HG02571 (cell line): ENCODE measurements at regions not wholly inside any gene's neighbourhood (a gene's known extent, or its start where the extent isn't known, plus 50 kb on each side); places are given as distances from the start of the nearest gene placed in this dataset.

Source experiments
- ATAC-seq: cut with Tn5 transposase; IDR thresholded peaks from one replicate; pipeline ENCODE4 v1.9.1; 2021; ENCODE audit warnings: mild to moderate bottlenecking, moderate library complexity; ENCODE audit not compliant: unreplicated experiment

GRCh38 chr9:80440724-80441123 lies 869.0 kb downstream of the TLE4 start:
- ATAC-seq: no peak

GRCh38 chr9:80437825-80438224 lies 866.1 kb downstream of the TLE4 start:
- no peak for ATAC-seq

GRCh38 chr9:80437091-80437640 lies 865.4 kb downstream of the TLE4 start:
- no peak for ATAC-seq

- no peak for ATAC-seq
Observed at GRCh38 chr9:80435591-80435990, 863.8 kb downstream of the TLE4 start.

- ATAC-seq: no peak
Observed at GRCh38 chr9:80426992-80427391, 855.2 kb downstream of the TLE4 start.

DNA sequence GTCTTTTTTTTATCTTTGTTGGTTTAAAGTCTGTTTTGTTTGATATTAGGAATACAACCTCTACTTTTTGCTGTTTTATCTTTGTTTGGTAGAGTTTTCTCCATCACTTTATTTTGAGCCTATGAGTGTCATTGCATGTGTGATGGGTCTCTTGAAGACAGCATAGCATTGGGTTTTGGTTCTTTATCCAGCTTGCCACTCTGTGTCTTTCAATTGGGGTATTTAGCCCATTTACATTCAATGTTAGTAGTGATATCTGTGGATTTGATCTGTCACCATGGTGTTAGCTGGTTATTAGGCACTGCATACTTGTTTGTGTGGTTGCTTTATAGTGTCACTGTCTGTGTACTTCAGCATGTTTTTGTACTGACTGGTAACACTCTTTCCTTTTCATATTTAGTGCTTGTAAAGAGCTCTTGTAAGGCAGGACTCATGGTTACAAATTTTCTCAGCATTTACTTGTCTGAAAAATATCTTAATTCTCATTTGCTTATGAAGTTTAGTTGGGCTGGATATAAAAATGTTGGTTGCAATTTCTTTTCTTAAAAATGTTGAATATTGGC lies 845.5 kb downstream of the TLE4 start:
- ATAC-seq: no peak

GRCh38 chr9:80410106-80410505 lies 838.3 kb downstream of the TLE4 start:
- no peak for ATAC-seq

DNA sequence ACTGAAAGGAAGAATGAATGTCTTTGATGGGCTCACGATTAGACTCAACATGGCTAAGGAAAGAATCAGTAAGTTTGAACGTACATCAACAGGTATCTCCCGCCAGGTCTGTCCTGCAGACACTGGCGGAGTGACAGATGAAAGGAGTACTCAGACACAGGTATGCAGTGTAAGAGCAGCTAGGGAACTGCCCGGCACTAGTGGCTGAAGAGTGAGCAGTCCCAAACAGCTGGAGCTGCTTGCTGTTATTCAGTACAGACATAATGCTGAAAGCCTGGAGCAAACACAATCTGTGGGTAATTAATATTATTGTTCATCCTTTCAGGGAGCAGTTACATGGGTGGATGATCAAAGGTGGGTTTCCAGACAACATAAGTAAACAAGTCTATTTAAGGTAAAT lies 835.5 kb downstream of the TLE4 start:
- no peak for ATAC-seq

GRCh38 chr9:80401243-80401642 lies 829.5 kb downstream of the TLE4 start:
- ATAC-seq: no peak

- ATAC-seq: no peak
Observed at GRCh38 chr9:80400624-80401230, 829.0 kb downstream of the TLE4 start.

DNA sequence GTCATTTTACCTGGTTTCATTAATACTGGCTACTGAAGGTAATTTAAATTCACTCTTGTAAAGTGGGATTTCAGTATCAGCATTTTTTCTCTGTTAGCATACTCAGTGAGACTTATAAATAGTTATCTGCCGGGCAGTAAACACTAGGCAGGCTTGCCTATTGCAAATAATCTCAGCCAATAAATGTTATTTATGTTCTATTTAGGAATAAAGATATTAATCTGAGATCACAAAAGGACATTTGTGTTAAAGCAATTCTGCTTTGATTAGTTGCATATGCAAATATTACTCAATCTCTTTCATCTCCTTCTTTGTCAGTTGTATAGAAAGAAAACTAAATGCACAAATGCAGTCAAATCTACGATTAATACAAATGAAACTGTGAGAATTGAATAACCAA lies 827.8 kb downstream of the TLE4 start:
- ATAC-seq: no peak

DNA sequence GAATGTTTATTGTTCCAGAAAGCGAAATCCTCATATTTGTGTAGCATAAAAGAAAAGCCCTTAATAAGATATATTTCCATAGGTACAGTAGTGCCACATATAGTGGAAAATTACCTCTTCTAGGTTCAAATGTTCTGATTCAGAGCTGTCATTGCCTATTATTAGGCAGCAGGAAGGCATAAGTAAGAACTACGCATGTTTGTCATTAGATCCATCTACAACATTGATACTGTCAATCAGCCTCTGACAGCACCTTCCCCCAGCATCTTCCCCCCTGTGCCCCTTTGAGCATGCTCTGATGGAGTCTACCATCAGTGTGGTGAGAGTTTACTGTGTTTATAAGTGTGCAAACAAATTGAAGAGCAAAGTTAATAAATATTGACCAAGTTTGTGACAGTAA lies 816.1 kb downstream of the TLE4 start:
- ATAC-seq: no peak

- no peak for ATAC-seq
Observed at GRCh38 chr9:80385246-80385645, 813.5 kb downstream of the TLE4 start.

- no peak for ATAC-seq
Observed at GRCh38 chr9:80383331-80383730, 811.6 kb downstream of the TLE4 start.

DNA sequence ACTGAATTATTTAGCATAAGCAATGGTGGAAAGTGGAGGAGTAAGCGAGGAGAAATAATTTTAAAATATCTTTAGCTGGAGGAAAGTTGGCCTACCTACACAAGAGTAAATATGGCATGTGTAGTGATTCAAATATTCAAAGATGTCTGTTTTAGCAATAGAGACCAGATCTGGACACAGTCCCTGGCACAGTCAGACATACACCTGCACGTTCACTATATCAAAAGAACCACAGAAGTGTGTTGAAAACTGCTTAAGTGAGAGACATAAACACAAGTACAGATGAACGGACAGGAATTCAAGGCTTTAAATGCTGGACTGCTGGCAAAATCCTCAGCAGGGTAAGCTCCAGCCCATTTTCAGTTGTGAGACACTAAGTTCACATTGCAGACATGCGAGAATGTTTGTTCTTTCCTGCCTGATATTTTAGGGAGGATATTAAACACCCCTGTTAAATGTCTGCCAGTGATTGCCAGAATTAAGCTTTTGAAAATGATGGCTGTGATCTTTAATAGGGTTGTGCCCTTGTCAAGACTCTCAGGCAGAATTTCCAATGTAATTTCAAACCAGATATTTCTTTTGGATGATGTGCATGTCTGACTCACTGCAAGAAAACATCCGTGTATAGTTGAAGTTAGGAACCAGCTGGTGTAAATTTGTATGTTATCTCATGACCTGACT lies 810.6 kb downstream of the TLE4 start:
- no peak for ATAC-seq

DNA sequence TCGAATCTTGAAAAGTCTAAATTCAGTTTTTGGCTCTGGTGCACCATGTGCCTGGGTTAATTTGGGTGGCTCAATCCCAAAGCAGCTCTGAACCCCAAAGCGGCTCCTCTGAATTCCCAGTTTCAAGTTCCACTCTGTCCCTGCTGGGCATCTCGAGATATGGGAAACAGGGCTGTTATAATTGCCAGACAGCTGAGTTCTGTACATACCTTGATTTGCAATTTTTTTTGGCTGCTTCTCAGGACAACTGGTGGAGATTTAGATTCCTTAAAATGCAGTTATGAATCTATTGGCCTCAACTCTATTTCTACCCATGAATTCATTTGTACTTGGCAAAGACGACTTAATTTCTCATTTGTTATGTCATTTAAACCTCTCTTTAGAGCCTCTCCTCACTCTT lies 808.5 kb downstream of the TLE4 start:
- no peak for ATAC-seq

- no peak for ATAC-seq
Observed at GRCh38 chr9:80378669-80379293, 807.0 kb downstream of the TLE4 start.

DNA sequence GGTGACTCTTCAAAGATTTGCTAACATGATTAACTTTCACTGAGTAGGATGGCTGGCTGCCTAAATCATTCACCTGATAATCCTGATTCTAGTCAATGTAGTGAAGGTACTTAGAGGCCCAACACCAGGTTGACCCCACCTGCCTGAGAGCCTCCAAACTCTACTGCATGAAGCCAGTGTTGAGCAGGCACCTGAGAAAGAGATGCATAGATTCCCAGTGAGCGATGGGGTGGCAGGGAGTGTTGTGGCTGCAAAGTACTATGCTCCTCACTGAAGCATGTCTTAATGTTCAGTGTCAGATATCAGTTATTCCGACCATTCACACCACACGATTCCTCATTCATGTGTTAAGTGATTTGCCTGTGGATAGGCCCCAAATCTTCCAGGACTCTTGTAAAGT lies 804.4 kb downstream of the TLE4 start:
- no peak for ATAC-seq

- ATAC-seq: no peak
Observed at GRCh38 chr9:80375477-80375876, 803.7 kb downstream of the TLE4 start.

DNA sequence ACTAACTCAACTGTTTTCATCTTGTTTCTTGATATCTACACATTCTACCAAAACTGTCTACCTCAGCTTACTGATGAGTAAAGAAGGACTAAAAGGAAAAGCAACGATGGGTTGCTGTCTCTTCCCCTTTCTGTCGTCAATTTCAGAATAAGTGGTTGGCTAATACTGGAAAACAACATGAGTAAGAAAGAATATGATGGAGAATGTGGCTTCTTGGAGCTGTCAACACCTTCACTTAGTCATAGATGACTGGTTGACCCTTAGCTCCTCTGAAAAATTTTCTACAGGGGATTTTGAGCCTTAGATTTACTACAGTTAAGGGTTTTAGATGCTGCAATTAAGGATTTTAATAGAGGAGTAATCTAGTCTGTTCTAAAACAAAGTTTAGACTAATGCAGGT lies 797.9 kb downstream of the TLE4 start:
- no peak for ATAC-seq

- ATAC-seq: no peak
Observed at GRCh38 chr9:80366626-80367025, 794.9 kb downstream of the TLE4 start.
